NCI-H748 (cell line): ENCODE measurements at regions not wholly inside any gene's neighbourhood (a gene's known extent, or its start where the extent isn't known, plus 50 kb on each side); places are given as distances from the start of the nearest gene placed in this dataset.

Experiments used
- DNase-seq: peaks from one replicate; lab custom pipeline; 2025; ENCODE audit not compliant: unreplicated experiment; lab: John Stamatoyannopoulos, UW

DNA sequence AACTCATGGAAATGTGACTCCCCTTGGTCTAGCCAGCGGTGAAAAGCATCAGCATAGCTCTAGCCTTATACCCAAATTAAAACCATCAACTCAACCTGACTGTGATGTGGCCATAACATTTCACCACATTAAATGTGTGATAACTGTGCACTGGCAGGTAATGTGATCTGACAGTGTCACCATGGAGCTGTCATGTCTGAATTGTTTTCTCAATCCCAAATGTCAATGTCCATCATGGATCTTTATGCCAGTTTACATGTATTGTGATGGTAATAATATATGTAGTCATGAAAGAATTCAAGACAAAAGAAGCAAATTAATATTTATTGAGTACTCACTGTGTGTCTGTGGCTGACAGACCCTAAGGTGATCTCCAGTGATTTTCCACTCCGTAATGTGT is 213.4 kb upstream of the EOMES start:
- no peak for DNase-seq

DNA sequence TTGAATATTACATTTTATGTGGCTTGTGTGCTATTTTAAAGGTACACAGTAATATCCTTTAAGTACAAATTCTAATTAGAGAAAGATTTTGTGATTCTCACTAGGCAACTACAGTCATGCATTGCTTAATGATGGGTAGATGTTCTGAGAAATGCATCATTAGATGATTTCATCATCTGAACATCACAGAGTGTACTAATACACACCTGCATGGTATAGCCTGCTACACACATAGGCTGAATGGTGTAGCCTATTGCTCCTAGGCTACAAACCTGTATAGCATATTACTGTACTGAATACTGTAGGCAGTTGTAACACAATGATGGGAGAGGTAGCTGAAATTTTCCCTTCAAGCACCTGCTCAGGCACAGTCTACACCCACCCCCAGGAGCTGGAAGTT is 217.4 kb upstream of the EOMES start:
- DNase-seq = no peak

DNA sequence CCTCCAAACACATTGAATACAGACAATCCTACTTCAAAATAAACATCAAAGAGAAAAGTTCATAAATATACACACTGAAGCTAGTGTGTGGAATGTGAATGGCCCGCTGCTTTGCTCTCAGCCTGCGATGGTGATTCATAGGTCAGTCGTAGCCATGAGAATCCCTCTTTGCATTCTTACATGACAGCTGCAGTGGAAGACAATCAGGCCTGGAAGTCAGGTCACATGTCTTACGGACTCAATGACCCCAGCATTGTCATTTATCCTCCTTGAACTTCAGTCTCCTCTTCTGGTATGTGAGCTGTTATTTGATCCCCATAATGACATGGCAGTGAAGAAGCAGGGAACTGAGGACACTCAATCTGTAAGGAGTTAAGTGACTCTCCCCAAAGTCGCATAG is 217.8 kb upstream of the EOMES start:
- no peak for DNase-seq

DNA sequence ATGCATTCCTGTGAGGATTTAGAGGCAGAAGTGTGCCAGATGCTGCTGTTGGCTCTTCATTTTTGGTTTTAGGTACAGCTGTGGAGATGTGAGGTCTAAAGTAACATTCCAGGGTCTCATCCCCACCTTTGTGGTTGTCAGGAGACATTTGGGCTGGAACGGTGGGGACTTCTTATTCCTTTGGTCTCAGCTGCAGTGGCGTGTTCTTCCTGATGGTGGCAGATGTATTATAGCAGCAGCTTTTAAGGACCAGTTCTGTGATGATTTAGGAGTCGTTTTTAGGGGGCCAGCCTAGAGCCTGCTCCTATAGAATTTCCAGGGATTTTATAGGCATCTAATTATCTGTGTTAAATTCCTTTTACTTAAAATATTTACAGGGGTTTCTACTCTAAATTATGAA is 221.0 kb upstream of the EOMES start:
- peak; percentile 2 for DNase-seq

DNA sequence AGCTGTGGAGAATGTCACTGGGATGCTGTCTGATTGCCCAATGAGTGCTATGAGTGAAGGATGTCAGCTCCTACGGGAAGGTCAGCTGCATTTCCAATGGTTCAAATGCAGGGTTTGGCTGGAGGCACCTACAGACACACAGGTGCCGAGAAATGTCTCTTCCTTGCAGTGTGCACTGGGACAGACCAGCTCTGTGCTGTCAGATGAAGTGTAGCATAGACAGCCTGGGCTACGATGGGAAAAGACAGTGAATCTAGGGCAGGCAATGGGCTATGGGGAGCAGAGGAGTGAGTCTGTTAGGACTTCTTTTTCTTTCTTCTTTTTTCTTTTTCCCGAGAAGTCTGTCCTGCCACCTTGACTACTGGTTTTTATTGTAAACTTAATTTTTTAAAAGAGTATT is 223.1 kb upstream of the EOMES start:
- DNase-seq = no peak

DNA sequence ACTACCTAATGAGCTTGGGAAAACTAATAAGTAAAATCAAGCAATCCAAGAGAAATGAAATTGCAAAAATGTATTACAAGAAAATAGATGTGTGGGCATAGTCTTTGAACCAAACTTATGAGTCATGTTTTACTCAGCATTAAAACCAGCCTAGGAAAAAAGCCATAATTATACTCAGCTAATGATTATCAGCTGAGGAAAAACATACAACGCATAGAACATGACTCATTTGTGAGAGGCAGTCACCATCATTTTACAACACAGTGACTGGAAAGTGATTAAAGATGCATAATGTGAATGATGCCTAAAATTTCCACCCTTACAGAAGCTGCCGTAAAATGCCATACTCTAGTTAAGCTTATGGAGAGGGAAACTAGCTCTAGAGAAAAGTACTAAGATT is 238.0 kb upstream of the EOMES start:
- DNase-seq = no peak

DNA sequence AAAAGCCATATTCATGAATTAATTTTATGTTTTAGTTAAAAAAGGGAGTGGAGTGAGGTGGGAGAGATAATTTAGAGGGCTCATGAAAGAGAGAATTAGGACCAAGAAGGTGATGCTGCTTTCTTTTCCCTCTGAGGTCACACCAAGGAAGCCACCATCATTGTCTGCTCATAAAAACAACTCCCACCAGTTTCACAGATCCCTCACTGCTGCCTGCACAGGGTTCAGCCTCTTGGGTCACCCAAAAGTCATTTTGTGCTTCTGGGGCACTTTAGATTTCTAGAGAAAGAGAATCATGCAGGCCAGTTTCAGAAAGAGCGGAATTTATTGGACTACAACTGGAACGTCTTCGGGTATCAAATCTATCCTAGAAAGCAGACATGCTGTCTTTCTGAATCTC is 241.4 kb upstream of the EOMES start:
- DNase-seq = no peak

DNA sequence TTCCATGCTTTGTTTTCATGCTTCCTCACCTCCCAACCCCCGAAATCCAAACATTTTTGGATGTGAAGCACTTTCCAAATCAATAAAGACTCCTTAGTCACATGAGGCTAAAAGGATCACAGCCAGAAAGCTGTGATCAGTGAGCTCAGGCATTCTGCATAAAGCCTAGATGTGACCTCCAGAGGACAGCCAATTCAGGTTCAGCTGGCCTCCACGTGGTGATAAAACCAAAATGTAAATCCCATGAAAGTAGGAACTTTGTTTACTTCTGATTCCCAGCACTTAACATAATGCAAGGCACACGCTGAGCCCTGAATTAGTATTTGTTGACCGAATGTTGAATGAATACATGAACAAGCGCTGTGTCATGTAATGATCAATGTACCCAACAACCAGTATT is 249.5 kb upstream of the EOMES start:
- DNase-seq = peak; percentile 44

DNA sequence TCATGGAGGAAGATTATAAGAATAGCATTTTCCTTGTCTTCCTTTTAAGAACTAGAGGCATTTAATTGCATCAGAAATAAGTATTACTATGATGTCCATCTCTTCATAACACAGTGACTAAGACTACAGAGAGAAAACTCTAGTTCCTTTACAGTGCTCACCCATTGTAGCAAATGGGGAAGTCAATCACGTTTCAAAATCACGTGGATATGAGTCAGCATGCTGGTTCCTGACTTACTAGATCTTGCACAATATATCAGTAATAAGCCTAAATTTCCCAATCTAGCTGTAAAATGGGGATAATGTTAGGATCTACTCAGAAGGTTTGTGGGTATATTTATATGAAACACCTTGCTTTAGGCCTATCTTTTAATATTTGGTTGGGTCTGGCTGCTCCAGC is 254.8 kb upstream of the EOMES start:
- DNase-seq = no peak

DNA sequence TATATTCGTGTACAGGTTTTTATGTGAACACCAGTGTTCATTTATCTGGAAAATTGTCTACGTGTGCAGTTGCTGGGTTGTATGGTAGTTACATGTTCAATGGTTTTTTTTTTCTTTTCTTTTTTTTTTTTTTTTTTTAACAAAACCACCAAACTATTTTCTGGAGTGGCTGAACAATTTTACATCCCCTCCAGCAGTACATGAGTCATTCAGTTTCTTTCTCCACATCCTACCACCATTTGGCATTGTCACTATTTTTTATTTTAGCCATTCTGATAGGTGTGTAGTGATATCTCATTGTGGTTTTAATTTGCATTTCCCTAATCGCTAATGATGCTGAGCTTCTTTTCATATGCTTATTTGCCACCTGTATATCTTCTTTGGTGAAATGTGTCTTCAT is 256.3 kb upstream of the EOMES start:
- no peak for DNase-seq

DNA sequence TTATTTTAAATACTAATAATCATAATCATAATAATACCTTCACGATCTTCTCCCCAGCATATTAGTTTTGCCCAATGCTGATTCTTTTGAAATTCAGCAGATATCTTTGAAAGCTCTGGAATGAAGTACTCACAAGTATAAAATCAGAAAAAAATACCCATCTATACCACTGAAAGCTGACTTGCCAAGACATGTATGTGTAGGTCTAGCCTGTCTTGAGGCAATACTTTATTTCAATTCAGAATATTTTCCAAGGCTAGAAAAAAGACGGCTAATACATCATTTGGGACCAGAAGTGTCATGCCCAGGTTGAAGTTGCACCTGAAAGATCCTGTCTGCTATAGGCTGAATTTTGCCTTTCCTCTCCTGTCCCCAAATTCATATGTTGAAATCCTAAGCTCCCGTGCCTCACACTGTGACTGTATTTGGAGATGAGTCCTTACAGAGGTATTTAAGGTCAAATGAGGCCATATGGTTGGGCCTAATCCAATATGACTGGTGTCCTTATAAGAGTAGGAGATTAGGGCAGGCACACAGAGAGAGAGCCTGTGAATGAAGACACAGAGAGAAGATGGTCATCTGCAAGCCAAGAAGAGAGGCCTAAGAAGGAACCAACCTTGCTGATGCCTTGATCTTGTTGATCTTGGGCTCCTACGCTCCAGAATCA is 255.9 kb upstream of the CMC1 start:
- no peak for DNase-seq

DNA sequence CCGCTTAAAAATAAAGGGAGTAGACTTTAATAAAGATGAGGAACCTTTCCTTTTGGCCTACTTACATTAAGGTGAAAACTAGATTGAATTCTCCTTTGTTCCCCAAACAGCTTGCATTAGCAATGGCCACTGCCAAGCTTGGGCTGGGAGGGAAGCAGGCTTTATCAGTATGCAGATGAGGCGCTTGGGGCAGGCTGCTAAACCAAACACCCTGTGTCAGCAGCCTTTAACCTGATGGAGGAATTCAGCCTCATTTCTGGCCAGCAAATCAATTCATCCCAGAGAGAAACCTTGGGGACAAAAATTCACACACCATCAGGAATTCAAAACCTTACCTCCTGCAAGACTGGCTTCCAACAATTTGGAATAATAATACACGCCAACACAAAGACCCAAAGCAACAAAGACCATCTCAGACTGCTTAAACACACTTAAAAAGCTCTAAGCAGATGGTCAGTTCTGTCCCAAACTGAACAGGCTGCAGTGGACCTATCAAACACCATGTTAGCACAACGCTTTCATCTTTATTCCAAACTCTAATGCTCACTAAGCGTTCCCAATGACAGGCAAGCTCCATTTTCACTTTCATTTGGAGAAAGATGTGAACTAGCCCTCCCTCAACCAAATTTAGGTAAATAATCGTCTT is 255.1 kb upstream of the CMC1 start:
- DNase-seq = no peak

DNA sequence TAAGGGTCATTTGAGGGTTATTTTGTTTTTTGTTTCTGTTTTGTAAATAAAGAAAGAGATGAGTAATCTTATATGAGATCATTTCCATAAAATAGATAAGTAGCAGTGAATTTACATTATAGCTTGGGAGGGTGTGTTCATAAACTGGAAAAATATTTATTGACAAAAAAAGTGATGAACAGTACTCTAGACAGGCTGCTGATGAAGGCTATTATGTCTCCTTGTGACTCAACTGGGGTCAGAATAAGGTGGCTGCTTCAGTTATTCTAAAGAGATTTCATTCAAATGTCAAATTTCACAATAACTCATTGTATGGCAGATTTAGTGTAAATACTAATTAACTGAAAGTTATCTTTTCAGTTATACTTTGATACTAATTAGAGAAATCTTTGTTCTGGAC is 251.1 kb upstream of the CMC1 start:
- no peak for DNase-seq

DNA sequence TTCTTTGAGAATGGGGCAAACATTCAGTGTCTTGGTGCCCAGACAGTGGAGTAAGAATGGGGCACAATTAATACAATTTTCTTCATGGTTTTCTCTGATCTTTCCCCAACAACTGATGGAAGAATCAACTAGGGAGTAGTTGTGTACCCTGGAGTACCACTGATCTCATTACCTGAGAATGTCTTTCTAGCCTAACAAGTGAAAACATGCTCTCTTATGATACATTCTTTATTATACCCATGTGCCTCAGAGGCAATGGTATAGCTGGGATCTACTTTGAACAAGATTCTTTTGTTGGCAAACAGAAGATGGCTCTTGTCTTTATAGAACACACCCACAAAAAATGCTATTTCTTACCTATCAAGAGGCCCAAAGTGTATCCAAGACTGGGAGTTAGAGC is 250.6 kb upstream of the CMC1 start:
- no peak for DNase-seq

DNA sequence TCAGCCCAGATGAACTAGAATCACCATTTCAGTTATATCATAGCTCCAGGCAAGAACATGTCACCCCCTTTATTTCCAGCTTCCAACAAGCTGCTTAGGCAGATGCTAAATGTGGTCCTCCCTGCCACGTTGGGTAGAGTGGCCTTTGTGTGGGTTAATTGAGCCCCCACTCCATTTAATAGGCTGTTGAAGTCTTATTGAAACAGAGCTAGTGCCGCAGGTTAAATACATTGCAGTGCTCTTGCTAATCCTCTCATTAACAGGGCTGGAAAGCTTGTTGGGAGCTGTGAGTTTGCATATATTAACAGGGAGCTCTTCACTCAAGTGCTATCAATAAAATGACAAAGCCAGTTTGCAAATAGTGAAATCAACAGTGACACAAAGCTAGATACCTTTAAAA is 248.4 kb upstream of the CMC1 start:
- peak; percentile 91 for DNase-seq

DNA sequence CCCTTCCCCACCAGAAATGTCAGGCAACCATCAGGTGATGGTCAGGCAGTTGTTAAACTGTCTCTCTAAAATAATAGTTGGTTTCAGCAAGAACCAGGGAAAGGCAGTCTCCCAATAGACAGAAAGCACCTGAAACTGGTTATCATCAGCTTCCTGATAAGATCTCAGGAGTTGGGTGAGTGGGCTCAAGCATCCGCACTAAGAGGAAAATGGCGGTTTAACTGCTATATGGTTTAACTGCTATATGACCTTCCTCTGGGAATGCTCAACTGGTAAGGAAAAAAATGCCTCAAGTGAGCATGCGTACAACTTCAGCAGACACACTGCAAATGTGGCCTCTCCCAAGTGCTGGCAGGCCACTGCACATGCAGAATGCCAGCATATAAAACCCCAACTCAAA is 240.8 kb upstream of the CMC1 start:
- no peak for DNase-seq

DNA sequence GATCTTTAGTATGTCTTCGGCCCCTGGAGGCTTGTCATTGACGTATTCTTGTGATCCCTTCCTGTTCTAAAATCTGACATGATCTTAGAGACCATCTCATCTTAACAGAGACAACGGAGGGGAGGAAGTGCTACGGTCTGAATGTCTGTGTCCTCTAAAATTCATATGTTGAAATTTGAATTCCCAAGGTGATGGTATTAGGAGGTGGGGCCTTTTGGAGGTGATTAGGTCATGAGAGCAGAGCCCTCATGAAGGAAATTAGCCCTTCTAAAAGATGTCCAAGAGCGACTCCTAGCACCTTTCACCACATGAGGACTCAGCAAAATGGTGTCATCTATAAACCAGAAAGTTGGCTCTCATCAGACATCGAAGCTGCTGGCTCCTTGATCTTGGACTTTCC is 233.2 kb upstream of the CMC1 start:
- DNase-seq = no peak

DNA sequence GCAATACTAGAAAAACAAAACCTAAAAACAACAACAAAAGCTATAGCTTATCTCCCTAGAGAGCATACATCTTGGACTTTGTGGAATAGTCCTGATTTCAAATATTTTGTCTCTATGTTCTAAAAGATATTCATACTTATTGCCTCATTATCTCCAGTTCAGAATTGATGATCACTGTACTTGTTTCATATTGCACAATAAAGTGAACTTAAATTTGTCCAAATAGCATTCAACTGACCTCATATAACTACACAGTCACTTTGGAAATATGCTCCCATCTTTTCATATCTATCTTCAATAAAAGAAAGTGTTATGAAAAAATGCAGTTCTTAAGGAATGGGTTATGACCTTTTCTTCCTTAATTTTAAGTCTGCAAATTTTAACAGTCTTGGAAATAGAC is 228.6 kb upstream of the CMC1 start:
- no peak for DNase-seq

DNA sequence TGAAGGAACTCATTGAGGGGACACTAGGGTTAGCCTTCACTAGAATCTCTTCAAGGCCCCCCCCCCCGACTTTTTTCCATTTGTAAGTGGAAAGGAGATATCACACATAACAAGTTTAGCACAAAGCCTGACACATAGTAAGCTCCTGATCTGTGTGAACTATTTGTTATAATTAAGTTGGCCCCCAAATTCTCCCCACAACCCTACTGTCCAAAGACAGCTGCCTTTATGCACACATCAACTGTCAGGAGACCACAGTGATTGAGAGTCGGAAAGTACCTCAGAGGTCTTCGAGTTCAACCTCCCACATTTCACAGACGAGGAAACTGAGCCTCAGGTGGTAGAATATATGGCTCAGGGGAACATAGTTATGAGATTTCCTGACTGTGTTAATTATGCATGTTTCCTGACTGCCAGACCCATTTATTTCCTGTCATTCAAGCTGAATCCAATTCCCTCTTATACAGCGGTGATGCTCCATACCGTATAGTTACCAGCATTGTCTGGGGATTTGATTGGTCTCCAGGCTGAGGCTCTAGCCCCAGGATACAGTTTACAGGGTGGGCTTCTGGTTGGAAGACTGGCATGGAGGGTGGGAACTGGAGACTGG is 227.4 kb upstream of the CMC1 start:
- DNase-seq = no peak

DNA sequence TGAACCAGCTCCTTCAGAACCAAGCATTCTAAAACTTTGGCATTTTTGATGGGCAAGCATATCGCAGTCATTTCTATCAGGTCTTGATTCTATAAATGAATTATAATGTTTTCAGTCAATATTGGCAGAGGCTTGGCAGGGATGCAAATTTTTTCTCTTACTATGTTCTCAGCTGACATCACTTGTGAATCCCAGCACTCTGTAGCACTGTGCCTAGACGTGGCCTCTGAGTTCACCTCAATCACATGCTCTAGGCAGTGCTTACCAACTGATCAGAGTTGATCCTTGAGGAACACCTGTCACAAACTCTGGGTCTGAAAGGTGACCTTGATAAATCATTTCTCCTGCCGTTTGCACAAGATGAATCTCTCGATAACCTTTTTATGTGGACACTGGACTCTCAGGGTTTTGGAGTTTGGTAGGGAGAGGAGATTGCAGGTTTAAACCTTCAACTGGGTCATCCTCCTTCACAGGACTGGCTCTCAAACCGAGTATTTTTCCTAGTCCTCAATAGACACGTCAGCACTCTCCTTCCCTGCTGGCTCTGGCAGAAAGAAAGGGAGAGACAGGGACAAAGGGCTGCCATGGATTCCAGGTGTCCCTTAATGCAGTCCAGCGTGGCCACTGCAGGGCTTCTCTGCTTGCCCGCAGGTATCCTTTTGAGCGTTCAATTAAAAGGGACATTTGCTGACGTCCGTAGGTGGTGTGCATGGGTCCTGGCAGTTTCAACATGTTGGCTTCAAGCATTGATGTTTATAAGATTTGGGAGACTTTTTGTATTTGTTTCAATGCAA is 222.3 kb upstream of the CMC1 start:
- DNase-seq = no peak

DNA sequence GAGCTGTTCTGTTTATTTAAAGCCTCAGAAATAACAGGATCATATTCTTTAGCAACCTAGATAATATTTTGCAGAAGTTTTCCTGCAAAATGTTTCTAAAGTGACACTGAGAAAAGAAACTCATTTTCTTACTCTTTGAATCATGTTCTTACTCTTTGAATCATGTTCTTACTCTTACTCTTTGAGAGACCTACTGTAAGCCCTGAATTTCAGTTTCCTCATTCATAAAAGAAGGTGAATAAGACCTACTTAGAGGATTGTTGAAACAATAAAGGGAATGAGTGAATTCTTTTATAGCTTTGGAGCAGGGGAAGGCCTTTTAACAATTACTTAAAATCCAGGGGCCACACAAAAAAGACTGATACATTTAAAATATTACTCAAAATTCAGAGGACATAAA is 221.7 kb upstream of the CMC1 start:
- no peak for DNase-seq

DNA sequence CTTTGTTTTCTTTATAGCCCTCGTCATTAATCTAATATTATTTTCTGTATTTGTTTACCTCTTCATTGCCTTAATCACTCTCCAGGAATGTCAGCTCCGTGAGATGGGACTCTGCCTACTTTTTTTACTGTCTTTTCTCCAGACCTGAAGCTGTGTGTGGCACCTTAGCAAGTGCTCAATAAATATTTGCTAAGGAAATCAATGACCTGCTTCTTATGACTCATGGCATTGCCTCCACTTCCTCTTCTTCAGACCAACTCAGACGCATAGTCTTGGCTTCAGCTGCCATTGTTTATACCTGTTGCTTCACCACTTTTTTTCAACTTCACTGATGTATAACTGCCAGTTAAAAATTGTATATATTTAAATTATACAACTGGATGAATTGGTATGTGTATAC is 218.5 kb upstream of the CMC1 start:
- DNase-seq = no peak
